GM18498 (cell line): ENCODE measurements at regions not wholly inside any gene's neighbourhood (a gene's known extent, or its start where the extent isn't known, plus 50 kb on each side); places are given as distances from the start of the nearest gene placed in this dataset.

ENCODE experiments used
- ATAC-seq: cut with Tn5 transposase; IDR thresholded peaks from one replicate; pipeline ENCODE4 v1.9.1; 2021; ENCODE audit warnings: mild to moderate bottlenecking, moderate library complexity; ENCODE audit not compliant: unreplicated experiment

GRCh38 chr10:128604025-128604424 lies 477.8 kb upstream of the MKI67 start:
- ATAC-seq = no peak

GRCh38 chr10:128605180-128605579 lies 479.0 kb upstream of the MKI67 start:
- no peak for ATAC-seq

- no peak for ATAC-seq
Measured at GRCh38 chr10:128606055-128606454, 479.8 kb upstream of the MKI67 start.

- ATAC-seq = no peak
Measured at GRCh38 chr10:128608791-128609190, 482.6 kb upstream of the MKI67 start.

GRCh38 chr10:128609460-128609859 lies 483.2 kb upstream of the MKI67 start:
- ATAC-seq = no peak

GRCh38 chr10:128610113-128610512 lies 483.9 kb upstream of the MKI67 start:
- no peak for ATAC-seq

- ATAC-seq = no peak
Measured at GRCh38 chr10:128612195-128612594, 486.0 kb upstream of the MKI67 start.

- no peak for ATAC-seq
Measured at GRCh38 chr10:128612631-128613030, 486.4 kb upstream of the MKI67 start.

GRCh38 chr10:128614016-128614605 lies 487.9 kb upstream of the MKI67 start:
- no peak for ATAC-seq

GRCh38 chr10:128614802-128615553 lies 488.8 kb upstream of the MKI67 start:
- no peak for ATAC-seq

- ATAC-seq = no peak
Measured at GRCh38 chr10:128617532-128617931, 491.3 kb upstream of the MKI67 start.

- ATAC-seq = no peak
Measured at GRCh38 chr10:128622706-128623105, 496.5 kb upstream of the MKI67 start.

GRCh38 chr10:128623776-128624175 lies 497.6 kb upstream of the MKI67 start:
- ATAC-seq = no peak

GRCh38 chr10:128624656-128625530 lies 498.7 kb upstream of the MKI67 start:
- ATAC-seq = no peak

- no peak for ATAC-seq
Measured at GRCh38 chr10:128625926-128626325, 499.7 kb upstream of the MKI67 start.

GRCh38 chr10:128626397-128627000 lies 500.3 kb upstream of the MKI67 start:
- ATAC-seq = no peak

- no peak for ATAC-seq
Measured at GRCh38 chr10:128627811-128628210, 501.6 kb upstream of the MKI67 start.

- no peak for ATAC-seq
Measured at GRCh38 chr10:128628252-128628651, 502.0 kb upstream of the MKI67 start.

- ATAC-seq = no peak
Measured at GRCh38 chr10:128629111-128630096, 503.2 kb upstream of the MKI67 start.

GRCh38 chr10:128630787-128631252 lies 504.6 kb upstream of the MKI67 start:
- ATAC-seq = no peak
